ENCODE measurements at regions not wholly inside any gene's neighbourhood (a gene's known extent, or its start where the extent isn't known, plus 50 kb on each side); places are given as distances from the start of the nearest gene placed in this dataset.
"Not testable (repeated sequence)": the region's sequence is repeated elsewhere in the genome, so short reads cannot be mapped to it uniquely, and the experiment has no call there.

GRCh38 chr17:64791226-64791625, 128.1 kb downstream of the LRRC37A3 start:
- Mint-ChIP-seq H3K4me1 (peaks cover 0 to 15% (median 13%) of the 10 kb centered on the region in 4 donors), H3K36me3 (peaks cover 0 to 36% (median 6%) of the 10 kb centered on the region in 3 donors), H3K27ac (peak overlapping the region in 1 of 10 donors; percentile 74)
- DNase-seq, H3K27me3 Mint-ChIP-seq, H3K9me3 Mint-ChIP-seq, ATAC-seq, POLR2A ChIA-PET, H3K4me3 Mint-ChIP-seq: not testable (repeated sequence)

- peaks cover 0 to 15% (median 11%) of the 10 kb centered on the region in 4 donors for H3K4me1 Mint-ChIP-seq
- ATAC-seq, H3K4me3 Mint-ChIP-seq: not testable (repeated sequence)
Measured at GRCh38 chr17:64790690-64791089, 128.6 kb upstream of the SMURF2 start.

GRCh38 chr17:64790193-64790592, 128.1 kb upstream of the SMURF2 start:
- H3K9me3 Mint-ChIP-seq, DNase-seq, H3K27me3 Mint-ChIP-seq, H3K4me3 Mint-ChIP-seq, H3K27ac Mint-ChIP-seq, POLR2A ChIA-PET, ATAC-seq: not testable (repeated sequence)
- Mint-ChIP-seq H3K36me3 (peaks cover 0 to 35% (median 6%) of the 10 kb centered on the region in 3 donors), H3K4me1 (peaks cover 0 to 15% (median 11%) of the 10 kb centered on the region in 4 donors)

More at GRCh38 chr17:64790690-64791089, 128.6 kb upstream of the SMURF2 start:
- peaks cover 0 to 35% (median 6%) of the 10 kb centered on the region in 3 donors for H3K36me3 Mint-ChIP-seq
- H3K27ac Mint-ChIP-seq, H3K27me3 Mint-ChIP-seq, DNase-seq, POLR2A ChIA-PET, H3K9me3 Mint-ChIP-seq: not testable (repeated sequence)

GRCh38 chr17:64789061-64789445, 126.9 kb upstream of the SMURF2 start:
- DNase-seq, H3K27me3 Mint-ChIP-seq, H3K27ac Mint-ChIP-seq, H3K9me3 Mint-ChIP-seq, ATAC-seq, POLR2A ChIA-PET, H3K4me3 Mint-ChIP-seq: not testable (repeated sequence)
- Mint-ChIP-seq H3K4me1 (peaks cover 0 to 15% (median 11%) of the 10 kb centered on the region in 4 donors), H3K36me3 (peaks cover 0 to 37% (median 6%) of the 10 kb centered on the region in 3 donors)

- Mint-ChIP-seq H3K27me3 (no peaks in the 10 kb centered on the region), H3K27ac (no peak overlapping the region), H3K36me3 (peaks cover 0 to 41% (median 6%) of the 10 kb centered on the region in 3 donors), H3K4me3 (no peak overlapping the region), H3K4me1 (peaks cover 0 to 15% (median 10%) of the 10 kb centered on the region in 4 donors), H3K9me3 (no peaks in the 10 kb centered on the region)
- no peak for ATAC-seq
- no peak for DNase-seq
- POLR2A ChIA-PET = no interaction called here
Measured at GRCh38 chr17:64788286-64789060, 126.4 kb upstream of the SMURF2 start.

- POLR2A ChIA-PET = no interaction called here
- Mint-ChIP-seq H3K27me3 (no peaks in the 10 kb centered on the region), H3K4me1 (peaks cover 0 to 11% (median 7%) of the 10 kb centered on the region in 4 donors), H3K27ac (peak overlapping the region in 2 of 10 donors; percentile 4 to 19), H3K4me3 (no peak overlapping the region), H3K9me3 (no peaks in the 10 kb centered on the region), H3K36me3 (peaks cover 0 to 41% (median 6%) of the 10 kb centered on the region in 3 donors)
- DNase-seq = no peak
- ATAC-seq = no peak
Measured at GRCh38 chr17:64787921-64788271, 125.8 kb upstream of the SMURF2 start.

DNA sequence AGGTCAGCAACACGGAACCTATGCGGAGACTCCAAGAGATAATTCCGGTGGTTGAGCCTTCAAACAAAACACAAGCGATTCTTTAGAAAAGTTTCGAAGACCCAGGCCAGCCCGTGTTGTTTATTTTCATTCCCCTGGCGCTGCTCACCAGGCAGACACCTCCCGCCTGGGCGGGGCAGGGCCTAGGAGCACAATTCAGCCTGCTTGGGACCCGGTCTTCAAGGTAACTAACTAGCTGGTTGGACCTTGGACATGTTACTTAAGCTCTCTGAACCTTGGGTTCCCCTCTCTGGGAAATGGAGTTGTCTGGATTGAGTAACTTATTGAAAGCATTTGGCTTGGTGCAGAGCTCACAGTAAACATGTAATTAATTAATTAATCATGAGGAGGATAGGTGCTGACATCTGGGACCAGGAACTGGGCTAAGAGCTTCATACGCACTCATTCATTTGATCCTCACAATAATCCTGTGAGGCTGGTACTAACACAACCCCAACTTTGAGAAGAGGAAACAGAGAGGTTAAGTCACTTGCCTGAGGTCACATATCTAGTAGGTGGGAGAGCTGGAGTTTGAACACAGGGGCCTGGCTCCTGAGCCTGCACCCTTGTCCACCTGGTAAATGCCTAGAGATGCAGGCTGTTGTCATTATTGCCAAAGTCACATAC, 125.3 kb upstream of the SMURF2 start:
- H3K9me3 Mint-ChIP-seq = no peaks in the 10 kb centered on the region
- H3K27ac Mint-ChIP-seq = peak overlapping the region in 4 of 10 donors; percentile 4 to 87 (median 12)
- H3K36me3 Mint-ChIP-seq = peaks cover 0 to 39% (median 6%) of the 10 kb centered on the region in 3 donors
- peaks cover under 1 to 8% (median 5%) of the 10 kb centered on the region in 4 donors for H3K4me1 Mint-ChIP-seq
- DNase-seq (no peak), ATAC-seq (no peak)
- POLR2A ChIA-PET = no interaction called here
- no peak overlapping the region for H3K4me3 Mint-ChIP-seq
- H3K27me3 Mint-ChIP-seq = no peaks in the 10 kb centered on the region

- Mint-ChIP-seq H3K4me1 (peaks cover 3 to 11% (median 8%) of the 10 kb centered on the region in 4 donors), H3K4me3 (no peak overlapping the region), H3K27ac (peak overlapping the region in 1 of 10 donors; percentile 35), H3K9me3 (no peaks in the 10 kb centered on the region), H3K27me3 (no peaks in the 10 kb centered on the region), H3K36me3 (peaks cover 0 to 31% (median 2%) of the 10 kb centered on the region in 3 donors)
- ATAC-seq (no peak), DNase-seq (no peak)
- POLR2A ChIA-PET = no interaction called here
Measured at GRCh38 chr17:64786337-64786736, 124.2 kb upstream of the SMURF2 start.

DNA sequence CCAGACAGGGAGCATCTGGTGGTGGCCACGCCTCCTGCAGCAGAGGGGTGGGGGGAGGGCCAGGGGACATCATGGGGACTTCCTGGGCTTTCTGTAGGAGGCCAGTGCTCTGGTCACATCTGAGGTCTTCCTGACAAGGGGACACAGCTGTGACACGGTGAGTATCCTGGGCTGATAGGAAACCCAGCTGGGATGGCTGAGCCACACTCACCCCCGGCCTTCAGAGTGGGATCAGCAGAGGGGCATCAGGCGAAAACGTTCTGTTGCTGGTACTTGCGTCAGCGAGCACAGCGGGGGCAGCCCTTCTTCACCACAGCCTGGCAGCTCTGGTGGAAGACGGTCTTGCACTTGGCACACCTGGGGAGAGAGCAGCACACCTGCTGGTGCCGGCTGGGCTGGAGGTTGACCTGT, 122.9 kb upstream of the SMURF2 start:
- Mint-ChIP-seq H3K4me1 (peaks cover 3 to 16% (median 8%) of the 10 kb centered on the region in 4 donors), H3K9me3 (no peaks in the 10 kb centered on the region), H3K27ac (no peak overlapping the region), H3K4me3 (no peak overlapping the region), H3K36me3 (peaks cover 0 to 27% (median 2%) of the 10 kb centered on the region in 3 donors), H3K27me3 (no peaks in the 10 kb centered on the region)
- POLR2A ChIA-PET = no interaction called here
- no peak for ATAC-seq
- no peak for DNase-seq

GRCh38 chr17:64784353-64785010, 122.4 kb upstream of the SMURF2 start:
- POLR2A ChIA-PET = no interaction called here

DNA sequence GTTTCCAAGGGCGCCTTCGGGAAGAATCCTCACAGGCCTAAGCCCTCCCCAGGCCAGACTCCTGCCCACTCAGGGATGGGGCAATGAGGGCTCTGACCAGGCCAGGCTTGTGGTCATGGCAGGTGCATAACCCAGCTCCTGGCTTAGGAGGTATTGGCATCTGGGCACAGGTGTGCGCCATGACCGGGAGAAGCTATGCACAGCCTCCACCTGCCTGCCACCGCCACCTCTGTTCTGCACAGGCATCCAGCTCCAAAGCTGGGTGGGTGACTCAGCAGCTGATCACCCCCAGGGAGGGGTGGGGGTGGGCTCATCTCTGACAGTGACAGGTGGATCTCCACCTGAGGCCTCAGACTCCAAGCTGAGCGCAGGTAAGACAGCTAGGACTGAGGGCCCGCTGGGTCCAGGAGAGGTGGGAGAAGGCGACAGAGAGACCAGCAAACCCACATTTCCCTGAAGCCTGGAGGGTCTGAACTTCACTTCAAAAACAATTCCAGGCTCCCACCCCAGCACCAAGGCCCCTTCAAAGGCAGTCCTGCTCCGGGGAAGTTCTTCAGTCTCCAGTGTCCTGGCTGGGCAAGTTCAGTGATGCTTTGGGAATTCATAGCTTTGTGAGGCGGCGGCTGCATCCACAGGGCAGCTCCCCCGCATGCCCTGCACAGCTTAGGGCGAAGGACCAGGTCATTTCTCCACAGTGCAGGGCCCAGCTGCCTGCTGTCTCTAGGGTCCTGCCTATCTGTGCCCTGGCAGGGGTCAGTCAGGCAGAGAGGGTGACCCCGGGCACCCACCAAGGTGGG, 121.6 kb upstream of the SMURF2 start:
- no peak for DNase-seq
- POLR2A ChIA-PET = interaction anchor here (0.5 to 0.9 kb wide), 2 partner anchors 107 to 278 kb away, joined by 3 read pairs; no protein-coding TSS in a partner anchor
- no peak overlapping the region for H3K4me3 Mint-ChIP-seq

More at GRCh38 chr17:64784353-64785010, 122.4 kb upstream of the SMURF2 start:
- Mint-ChIP-seq H3K9me3 (no peaks in the 10 kb centered on the region), H3K36me3 (peaks cover 0 to 27% (median 2%) of the 10 kb centered on the region in 3 donors), H3K27me3 (no peaks in the 10 kb centered on the region), H3K4me3 (no peak overlapping the region), H3K27ac (no peak overlapping the region), H3K4me1 (peaks cover 3 to 20% (median 11%) of the 10 kb centered on the region in 4 donors)
- DNase-seq (no peak), ATAC-seq (no peak)

DNA sequence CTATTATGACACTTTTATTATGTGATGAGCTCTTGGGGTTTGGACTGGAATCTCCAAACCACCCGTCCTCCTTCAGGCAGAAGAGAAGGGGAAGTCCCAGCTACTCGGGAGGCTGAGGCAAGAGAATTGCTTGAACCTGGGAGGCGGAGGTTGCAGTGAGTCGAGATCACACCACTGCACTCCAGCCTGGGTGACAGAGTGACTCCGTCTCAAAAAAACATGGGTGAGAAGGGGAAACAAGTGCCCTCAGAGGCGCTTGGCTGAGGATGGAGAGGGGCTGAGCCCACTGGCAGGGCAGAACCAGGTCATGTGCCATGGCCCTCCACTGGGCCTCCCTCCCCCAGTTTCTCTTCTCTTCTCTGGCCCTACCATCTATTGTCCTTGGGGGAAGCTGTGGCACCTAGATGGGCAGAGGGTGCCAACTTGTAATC, 120.9 kb upstream of the SMURF2 start:
- ATAC-seq (no peak), DNase-seq (no peak)
- Mint-ChIP-seq H3K9me3 (no peaks in the 10 kb centered on the region), H3K36me3 (peaks cover 0 to 25% (median 2%) of the 10 kb centered on the region in 3 donors), H3K27ac (peak overlapping the region in 3 of 10 donors; percentile 34 to 46 (median 41)), H3K4me1 (peaks cover 3 to 20% (median 13%) of the 10 kb centered on the region in 4 donors), H3K27me3 (no peaks in the 10 kb centered on the region), H3K4me3 (no peak overlapping the region)
- POLR2A ChIA-PET = interaction anchor here (0.5 to 0.9 kb wide), 3 partner anchors 106 to 507 kb away, joined by 3 read pairs; no protein-coding TSS in a partner anchor

More for the DNA sequence above, 121.6 kb upstream of the SMURF2 start:
- Mint-ChIP-seq H3K36me3 (peaks cover 0 to 25% (median 2%) of the 10 kb centered on the region in 3 donors), H3K4me1 (peaks cover 3 to 20% (median 13%) of the 10 kb centered on the region in 4 donors), H3K27me3 (no peaks in the 10 kb centered on the region), H3K9me3 (no peaks in the 10 kb centered on the region), H3K27ac (peak overlapping the region in 3 of 10 donors; percentile 25 to 53 (median 52))
- no peak for ATAC-seq

Measured in naive thymus-derived CD8-positive, alpha-beta T cell (primary cell).